ENCODE measurements at regions not wholly inside any gene's neighbourhood (a gene's known extent, or its start where the extent isn't known, plus 50 kb on each side); places are given as distances from the start of the nearest gene placed in this dataset.
"Not testable (repeated sequence)": the region's sequence is repeated elsewhere in the genome, so short reads cannot be mapped to it uniquely, and the experiment has no call there.

- no peak for DNase-seq (ENCODE audit: low read depth in 2 of 2)
Observed at GRCh38 chr18:14936313-14936712, 188.3 kb downstream of the ANKRD30B start.

- DNase-seq (ENCODE audit: low read depth in 2 of 2), result no peak
Observed at GRCh38 chr18:14937271-14937670, 189.3 kb downstream of the ANKRD30B start.

GRCh38 chr18:14939141-14939540 is 191.2 kb downstream of the ANKRD30B start:
- no peak for DNase-seq (ENCODE audit: low read depth in 2 of 2)

GRCh38 chr18:14940106-14940505 is 192.1 kb downstream of the ANKRD30B start:
- not testable (repeated sequence) for DNase-seq (ENCODE audit: low read depth in 2 of 2)

- DNase-seq (ENCODE audit: low read depth in 2 of 2), result no peak
Observed at GRCh38 chr18:14940735-14941134, 192.8 kb downstream of the ANKRD30B start.

GRCh38 chr18:14941256-14941655 is 193.3 kb downstream of the ANKRD30B start:
- DNase-seq (ENCODE audit: low read depth in 2 of 2), result no peak

- no peak for DNase-seq (ENCODE audit: low read depth in 2 of 2)
Observed at GRCh38 chr18:14941792-14942191, 193.8 kb downstream of the ANKRD30B start.

GRCh38 chr18:14942275-14942674 is 194.3 kb downstream of the ANKRD30B start:
- DNase-seq (ENCODE audit: low read depth in 2 of 2), result no peak

GRCh38 chr18:14943486-14943885 is 195.5 kb downstream of the ANKRD30B start:
- DNase-seq (ENCODE audit: low read depth in 2 of 2), result no peak

- DNase-seq (ENCODE audit: low read depth in 2 of 2), result no peak
Observed at GRCh38 chr18:14943967-14944636, 196.1 kb downstream of the ANKRD30B start.

GRCh38 chr18:14944838-14945237 is 196.9 kb downstream of the ANKRD30B start:
- DNase-seq (ENCODE audit: low read depth in 2 of 2), result no peak

GRCh38 chr18:14945286-14945685 is 197.3 kb downstream of the ANKRD30B start:
- no peak for DNase-seq (ENCODE audit: low read depth in 2 of 2)

- DNase-seq (ENCODE audit: low read depth in 2 of 2), result no peak
Observed at GRCh38 chr18:14945984-14946383, 198.0 kb downstream of the ANKRD30B start.

- DNase-seq (ENCODE audit: low read depth in 2 of 2), result not testable (repeated sequence)
Observed at GRCh38 chr18:14946741-14947470, 198.9 kb downstream of the ANKRD30B start.

- no peak for DNase-seq (ENCODE audit: low read depth in 2 of 2)
Observed at GRCh38 chr18:14947482-14948162, 199.7 kb downstream of the ANKRD30B start.

GRCh38 chr18:14948163-14948540 is 200.2 kb downstream of the ANKRD30B start:
- DNase-seq (ENCODE audit: low read depth in 2 of 2), result no peak

GRCh38 chr18:14949800-14950664 is 202.1 kb downstream of the ANKRD30B start:
- no peak for DNase-seq (ENCODE audit: low read depth in 2 of 2)

- DNase-seq (ENCODE audit: low read depth in 2 of 2), result not testable (repeated sequence)
Observed at GRCh38 chr18:14952444-14953077, 204.6 kb downstream of the ANKRD30B start.

- DNase-seq (ENCODE audit: low read depth in 2 of 2), result no peak
Observed at GRCh38 chr18:14958701-14959100, 210.7 kb downstream of the ANKRD30B start.

GRCh38 chr18:14959550-14959949 is 211.6 kb downstream of the ANKRD30B start:
- DNase-seq (ENCODE audit: low read depth in 2 of 2), result no peak

- no peak for DNase-seq (ENCODE audit: low read depth in 2 of 2)
Observed at GRCh38 chr18:14961991-14962390, 214.0 kb downstream of the ANKRD30B start.
